GM18499 (cell line): ENCODE measurements at regions not wholly inside any gene's neighbourhood (a gene's known extent, or its start where the extent isn't known, plus 50 kb on each side); places are given as distances from the start of the nearest gene placed in this dataset.

Experiments
- ATAC-seq: cut with Tn5 transposase; IDR thresholded peaks from one replicate; pipeline ENCODE4 v1.9.1; 2021; ENCODE audit warnings: moderate number of reproducible peaks; ENCODE audit not compliant: insufficient read depth, unreplicated experiment

DNA sequence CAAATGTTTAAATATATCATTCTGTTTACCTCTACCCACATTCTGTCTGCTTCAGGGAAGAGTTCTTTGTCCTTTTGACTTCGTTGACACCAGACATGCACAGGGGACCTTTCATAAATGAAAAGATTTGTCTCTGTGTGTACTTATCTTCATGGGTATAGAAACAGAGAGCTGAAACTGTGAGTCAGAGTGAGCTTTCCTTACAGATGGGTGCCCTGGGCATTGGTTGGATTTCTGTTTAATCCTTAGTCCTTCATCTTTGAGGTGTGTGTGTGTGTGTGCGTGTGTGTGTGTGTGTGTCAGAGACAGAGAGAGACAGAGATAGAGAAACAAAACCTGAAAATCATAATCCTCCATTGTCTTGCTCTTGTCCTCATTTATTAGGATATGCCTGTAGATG lies 517.4 kb downstream of the TUSC7 start:
- no peak for ATAC-seq

DNA sequence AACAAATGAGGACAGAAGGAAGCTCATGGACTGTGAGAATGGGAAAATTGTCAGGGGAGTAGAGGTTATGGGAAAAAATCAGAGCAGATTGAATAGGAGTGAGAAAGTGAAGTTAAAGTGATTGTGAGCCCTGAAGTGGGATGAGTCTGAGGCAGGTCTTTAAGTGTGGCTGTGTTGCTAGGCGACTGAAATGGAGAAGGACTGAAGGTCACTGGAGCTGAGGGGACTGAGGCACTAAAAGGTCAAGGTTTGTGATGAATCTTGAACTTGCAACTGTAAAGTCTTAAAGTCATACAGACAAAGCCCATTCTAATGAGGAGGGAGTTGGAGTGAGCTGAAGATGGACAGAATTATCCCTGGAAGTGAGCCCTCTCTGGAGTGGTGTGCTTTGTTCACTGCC lies 518.9 kb downstream of the TUSC7 start:
- ATAC-seq, result no peak

DNA sequence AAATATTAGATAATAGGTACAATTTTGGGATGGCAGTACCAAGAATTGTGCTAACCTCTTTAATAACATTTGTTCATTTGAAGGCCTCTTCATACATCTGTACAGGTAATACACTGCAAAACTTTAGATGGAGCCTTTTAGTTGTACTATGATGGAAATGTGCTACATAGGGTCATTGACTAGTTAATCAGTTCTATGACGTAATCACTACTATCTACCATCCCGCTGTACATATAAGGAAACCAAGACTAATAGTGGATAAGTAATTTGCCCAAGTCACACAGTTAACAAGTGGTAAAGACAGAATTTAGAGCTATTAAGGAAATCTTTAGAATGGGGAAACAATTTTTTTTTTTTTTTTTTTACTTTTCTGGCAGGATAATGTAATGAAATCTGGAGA lies 521.3 kb downstream of the TUSC7 start:
- ATAC-seq, result no peak

DNA sequence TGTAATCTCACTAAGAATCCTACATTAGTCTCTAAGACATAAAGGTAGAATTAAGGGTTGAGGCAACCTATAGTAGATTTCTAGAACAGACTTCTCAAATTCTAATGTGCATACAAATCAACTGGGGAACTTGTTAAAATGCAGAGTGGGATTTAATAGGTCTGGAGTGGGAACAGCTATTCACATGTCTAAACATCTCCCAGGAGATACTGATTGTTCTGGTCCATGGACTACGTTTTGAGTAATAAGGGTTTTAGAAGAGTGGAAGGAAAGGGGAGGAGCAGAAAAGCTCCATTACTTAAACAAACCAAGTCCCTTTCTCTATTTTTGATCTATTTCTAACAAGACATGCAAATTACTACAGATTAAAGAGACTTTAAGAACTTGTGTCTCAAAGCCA lies 524.8 kb downstream of the TUSC7 start:
- ATAC-seq, result no peak

DNA sequence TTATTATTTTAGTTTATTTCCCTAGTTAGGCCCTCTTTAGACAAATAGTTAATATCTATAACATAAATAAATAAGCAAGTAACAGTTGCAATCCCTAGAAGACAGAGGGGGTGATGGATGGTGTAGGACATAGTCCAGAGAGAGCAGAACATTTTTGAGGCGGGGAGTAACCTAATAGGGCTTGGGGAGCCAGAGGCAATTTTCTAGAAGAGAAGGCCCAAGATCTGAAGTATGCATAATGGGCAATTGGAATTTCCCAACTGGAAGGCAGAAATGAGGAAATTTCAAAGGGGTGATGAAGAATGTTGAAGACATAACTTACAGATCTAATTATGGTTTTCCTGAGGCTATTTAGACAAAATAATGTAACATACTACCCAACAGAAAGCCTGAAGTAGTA lies 525.7 kb downstream of the TUSC7 start:
- no peak for ATAC-seq

DNA sequence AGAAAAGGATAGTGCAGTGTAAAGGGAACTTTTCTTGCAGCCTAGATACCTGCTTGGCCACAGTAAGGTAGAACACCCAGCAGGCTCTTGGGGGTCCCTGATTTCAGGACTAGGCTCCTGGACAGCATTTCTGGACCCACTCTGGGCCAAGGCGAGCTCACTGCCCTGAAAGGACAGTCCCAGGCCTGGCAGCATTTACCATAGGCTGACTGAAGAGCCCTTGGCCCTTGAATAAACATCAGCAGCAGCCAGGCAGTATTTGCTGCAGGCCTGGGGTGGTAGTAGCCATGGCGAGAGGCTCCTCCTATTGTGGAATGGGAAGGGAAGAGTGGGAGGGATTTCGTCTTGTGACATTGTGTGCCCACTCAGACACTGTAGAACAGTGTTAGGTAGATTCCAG lies 529.2 kb downstream of the TUSC7 start:
- ATAC-seq, result no peak

DNA sequence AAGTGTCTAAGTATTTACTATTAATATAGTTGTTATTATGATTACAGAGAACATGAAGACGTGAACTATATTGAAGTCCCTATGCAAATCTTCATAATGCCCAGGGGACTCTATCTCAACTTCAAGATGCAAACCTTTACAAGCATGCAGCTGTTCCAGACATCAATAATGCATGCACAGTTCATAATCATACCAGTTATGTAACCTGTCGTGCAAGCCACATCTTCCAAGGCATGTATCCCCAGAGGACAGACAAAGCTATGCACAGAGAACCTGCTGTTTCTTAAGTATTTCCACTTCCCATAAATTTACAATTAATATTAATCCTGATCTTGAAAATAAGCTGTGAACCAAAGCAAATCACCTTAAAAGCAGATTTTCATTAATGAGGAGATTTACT lies 534.1 kb downstream of the TUSC7 start:
- no peak for ATAC-seq

DNA sequence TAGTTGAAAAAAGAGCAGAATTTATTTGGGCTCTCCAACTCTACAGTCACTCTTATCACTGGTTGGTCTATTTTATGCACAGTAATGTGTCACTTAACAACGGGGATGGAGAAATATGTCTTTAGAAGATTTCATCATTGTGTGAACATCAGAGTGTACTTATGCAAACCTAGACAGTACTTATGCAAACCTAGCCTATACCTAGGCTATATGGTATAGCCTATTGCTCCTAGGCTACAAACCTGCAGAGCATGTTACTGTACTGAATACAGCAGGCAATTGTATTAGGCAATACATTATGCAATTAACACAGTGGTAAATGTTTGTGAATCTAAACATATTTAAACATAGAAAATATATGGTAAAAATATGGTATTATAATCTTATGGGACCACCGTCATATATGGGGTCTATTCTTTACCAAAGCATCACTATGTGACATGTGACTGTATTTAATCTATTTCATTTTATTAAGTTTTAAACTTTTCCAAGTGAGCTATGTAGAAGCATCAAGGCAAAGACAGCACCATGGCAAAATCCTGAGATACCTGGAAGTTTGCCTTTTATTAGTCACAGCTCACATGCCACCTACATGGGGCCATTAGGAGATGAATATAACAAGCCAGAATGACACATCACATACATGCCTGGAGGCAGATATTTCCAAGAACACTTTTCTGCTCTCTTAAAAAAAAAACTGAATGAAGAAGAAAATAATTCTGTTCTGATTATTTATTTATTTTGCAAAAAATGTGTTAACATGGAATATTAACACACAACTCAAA lies 537.4 kb downstream of the TUSC7 start:
- ATAC-seq, result no peak

DNA sequence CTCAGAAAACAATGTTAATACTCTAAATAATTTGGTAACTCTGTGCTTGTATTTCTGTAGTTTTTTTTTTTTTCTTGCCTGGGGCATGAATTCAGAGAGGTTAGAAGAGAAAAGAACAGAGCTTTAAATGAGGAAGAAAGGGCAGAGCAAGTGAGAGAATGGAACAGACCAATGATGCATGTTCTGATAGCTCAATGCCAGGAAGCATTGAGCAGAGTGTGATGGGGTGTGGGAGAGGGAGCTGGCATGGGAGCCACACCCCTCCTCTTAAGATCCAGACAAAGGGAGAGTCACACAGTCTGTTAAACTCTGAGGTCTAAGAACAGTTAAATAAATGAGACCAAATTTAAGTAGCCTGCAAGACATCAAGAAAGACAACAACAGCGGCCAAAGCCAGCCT lies 538.6 kb downstream of the TUSC7 start:
- no peak for ATAC-seq

DNA sequence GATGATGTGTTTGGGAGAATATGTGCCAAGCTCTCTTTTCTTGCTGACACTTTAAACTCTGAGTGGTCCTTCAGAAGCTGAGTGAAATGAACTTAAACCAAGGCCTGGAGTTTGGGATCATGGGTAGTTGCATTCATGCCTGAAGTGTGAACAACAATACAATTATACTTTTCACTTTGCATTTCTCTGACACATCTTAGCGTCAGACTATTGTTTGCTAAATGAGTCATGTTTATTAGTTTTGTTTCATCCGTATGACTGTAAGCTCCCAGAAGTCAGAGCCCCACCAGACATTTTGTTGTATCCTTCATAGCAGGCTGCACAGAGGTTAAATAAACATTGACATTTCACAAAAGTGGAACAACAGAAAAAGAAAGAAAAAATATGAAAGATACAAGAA lies 542.6 kb downstream of the TUSC7 start:
- ATAC-seq, result peak; percentile 62

DNA sequence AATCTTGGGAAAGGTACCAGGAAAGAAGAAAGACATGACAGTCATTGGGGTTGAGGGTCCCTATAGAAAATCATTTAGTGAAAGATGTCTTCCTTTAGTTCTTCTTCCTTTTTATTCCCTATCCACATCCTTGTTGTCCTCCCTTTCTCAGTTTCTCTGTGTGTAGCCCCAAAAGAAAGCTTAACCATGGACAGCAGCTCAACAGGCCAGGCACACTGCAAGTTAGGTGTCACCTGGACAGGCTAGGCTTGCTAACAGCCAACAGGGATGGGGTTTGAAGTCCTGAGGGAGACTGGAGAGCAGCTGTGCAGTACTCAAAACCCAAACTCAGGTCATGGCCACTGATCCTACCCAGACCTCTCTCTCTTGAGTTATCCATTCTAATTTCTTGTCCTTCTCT lies 543.1 kb downstream of the TUSC7 start:
- ATAC-seq, result no peak

DNA sequence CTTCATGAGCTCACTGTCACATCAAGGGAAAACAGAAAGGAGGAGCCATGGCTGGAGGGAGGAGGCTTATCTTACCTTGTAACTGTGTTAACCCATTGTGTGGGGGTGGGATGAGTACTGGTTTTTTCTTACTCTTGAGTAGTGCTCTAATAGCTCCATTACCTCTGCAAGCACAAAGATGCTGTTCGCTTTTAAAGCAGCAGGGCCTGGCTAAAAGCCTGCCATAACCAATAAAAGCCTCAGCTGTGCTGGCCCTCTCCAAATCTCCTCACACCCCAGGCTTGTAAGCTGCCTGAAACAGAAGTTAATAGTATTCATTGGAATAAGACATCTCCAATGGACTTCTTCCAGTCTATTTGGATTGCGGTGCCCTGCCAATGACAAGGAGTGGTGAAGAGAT lies 544.1 kb downstream of the TUSC7 start:
- ATAC-seq, result no peak

DNA sequence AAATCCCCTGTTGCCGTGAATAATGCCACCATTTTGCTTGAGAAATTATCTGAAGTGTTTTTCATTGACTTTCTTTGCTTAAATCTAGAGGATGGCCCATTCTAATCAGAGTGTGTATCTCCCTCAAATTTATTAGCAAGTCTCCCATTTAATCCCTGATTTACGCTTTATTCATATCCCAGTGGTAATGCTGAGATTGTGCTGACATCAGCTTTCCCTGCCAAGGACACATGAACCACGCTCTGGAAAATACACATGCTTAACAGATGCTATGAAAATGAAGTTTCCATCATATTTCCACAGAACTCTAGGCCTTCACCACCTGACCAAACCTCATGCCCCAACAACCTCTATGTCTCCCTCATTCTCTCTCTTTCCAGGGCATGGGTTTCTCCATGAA lies 545.4 kb downstream of the TUSC7 start:
- ATAC-seq, result no peak

DNA sequence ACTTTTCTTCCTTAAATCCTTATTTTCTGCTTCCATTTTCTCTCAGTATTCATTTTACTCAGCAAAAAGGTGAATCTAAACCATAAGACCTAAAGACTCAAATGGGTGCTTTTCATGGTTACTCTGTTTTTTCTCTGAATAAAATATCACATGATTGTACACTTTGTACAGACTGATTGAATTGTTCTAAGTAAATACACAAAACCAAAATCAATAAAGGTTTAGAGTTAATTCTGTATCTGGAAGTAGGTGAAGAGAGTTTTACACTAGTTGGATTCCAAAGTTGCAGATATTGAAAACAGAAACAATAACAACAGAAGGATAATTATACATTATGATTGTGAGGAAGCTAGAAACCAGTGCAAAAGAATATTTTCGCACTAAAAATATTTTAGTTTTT lies 546.2 kb downstream of the TUSC7 start:
- ATAC-seq, result no peak

DNA sequence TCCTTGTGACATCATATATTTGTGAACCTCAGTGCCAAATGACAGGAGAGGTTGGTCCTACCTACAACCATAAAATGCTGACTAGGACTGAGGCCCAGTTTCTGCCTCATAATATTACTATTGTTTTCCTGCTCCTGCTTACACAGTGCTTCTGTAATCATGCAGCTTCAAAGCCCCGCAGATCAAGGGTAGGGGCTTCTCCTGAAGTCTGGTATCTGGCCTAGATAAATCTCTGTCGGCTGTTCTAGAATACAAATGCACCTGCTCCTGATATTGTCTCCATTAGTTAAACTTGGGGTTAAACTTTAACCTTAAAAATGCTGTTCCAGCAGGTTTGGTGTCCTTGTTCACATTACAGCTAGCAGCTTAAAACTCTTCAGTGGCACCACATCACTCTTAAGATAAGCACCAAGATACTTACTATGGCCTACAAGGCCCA lies 552.4 kb downstream of the TUSC7 start:
- ATAC-seq, result no peak

DNA sequence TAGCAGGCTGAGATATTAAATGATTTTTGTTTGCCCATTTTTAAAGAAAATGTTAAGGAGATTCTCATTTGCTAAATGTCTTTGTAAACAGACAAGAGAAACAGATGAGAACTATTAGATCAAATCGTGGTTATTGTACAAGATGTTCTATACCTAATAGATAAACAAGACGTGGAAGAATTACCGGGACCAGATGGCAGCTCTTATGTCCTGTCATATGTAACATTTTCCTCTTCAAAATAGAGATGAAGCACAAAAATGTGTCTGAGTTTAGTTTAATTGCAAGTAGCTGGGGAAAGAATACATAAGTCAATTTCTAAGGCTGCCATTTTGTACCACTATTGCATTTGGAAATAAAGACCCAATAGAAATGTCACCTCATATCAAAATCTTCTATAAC lies 553.7 kb downstream of the TUSC7 start:
- ATAC-seq, result no peak

DNA sequence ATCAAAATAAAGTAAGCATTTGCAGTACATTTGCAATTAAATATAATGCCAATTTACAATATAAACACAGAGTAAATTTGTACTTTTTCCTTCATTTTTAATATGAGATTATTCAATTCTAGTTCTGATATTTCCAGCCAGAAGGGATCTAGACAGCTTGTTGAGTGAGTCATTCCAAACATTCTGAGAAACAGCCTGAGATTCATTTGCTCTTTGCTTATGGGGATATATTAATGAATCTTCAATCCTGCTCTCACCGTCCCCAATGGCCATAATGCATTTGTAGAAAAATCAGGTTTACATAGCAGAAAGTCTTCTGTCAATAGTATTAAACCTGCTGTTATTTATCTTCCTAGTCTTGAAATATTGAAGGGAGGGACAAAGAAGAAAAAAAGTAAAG lies 554.2 kb downstream of the TUSC7 start:
- no peak for ATAC-seq

DNA sequence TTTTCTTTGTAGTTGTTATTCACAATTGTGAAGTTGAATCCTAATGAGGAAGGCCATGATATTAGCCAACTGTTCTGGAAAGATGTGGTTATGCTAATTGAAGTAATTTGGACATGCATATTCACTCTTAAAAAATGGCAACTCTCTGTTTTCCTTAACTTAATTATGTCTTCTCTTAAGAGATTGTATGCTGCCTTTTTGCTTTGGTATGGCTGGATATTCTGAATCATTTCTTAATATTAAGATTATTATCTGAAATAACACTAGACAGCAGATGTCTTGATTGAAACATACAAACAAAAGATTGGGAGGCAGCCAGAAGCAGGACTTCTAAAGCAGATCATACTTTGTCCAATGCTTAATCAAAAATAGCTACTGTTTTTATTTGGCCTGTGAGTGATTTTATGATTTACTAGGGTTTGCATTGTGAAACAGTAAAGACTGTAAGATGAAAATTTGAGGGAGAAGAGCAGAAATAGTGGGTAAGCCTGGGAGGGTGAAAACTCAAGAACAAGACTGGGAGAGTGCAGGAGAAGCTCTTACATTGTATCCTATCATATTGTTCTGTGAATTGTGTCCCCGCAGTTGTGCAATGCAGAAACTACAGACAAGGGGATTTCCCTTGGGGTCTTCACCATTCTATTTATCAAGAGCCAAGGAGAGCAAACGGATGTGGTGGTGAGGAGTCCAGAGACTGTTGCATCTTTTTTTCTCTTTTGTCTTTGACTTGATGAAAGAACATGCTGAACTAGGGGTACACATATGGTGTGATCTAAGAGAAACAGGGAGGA lies 554.8 kb downstream of the TUSC7 start:
- no peak for ATAC-seq

DNA sequence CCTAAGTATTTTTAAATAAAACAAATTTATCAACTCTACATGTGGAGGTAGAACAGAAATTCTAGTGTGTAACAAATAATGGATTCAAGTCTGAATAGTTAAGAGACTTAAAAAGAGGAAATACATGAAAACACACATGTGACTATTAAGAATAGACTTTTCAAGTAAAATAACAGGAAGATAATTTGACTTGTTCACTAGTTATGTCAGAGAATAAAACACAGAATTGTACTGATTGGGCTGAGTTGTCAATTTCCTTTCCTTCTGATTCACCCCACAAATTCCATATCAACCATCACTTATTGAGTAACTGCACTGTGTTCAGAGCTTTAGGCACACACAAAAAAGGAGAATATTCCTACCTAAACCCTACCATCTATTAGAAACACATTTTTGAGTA lies 557.2 kb downstream of the TUSC7 start:
- ATAC-seq, result no peak

DNA sequence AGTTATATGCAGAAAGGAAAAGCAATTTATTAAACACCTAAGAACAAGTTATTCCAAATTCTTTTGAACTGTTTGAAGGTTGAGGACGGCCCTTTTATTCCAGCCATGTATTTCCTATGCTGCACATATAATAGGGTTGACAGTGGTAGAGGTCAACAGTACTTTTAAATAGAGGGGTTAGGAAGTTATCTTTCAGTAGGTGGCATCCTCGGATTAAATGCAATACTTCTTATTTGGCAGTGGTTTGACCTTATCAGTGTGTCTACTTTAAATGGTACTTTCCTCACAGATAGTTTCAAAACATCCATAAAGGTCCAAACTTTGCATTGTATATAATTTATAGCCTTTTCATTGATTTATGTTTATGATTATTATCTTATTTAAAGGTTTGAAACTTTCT lies 558.7 kb downstream of the TUSC7 start:
- ATAC-seq, result no peak

DNA sequence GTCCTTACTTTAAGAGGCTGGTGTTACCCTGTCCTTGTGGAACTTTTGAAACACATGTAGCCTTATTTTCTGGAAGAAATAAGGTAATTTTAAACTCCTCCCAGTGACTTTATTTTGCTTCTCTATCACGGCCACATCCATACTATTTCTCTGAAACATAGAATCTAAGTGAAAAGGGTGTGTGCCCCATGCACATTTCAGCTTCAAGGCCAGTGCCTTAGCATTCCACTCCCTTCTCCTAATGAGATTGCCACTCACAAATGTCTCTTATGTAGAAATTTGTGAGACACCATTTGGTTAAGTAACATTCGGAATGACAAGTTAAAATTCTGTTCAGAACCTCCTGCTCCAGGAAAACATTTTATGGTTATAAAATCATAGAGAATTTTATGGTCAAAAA lies 562.7 kb downstream of the TUSC7 start:
- no peak for ATAC-seq
